HepG2 (cell line): ENCODE measurements at regions not wholly inside any gene's neighbourhood (a gene's known extent, or its start where the extent isn't known, plus 50 kb on each side); places are given as distances from the start of the nearest gene placed in this dataset.

Source experiments
- ATAC-seq: fragments of 200-7000 bp; cut with Tn5 transposase; 3 replicates; pipeline ENCODE4 v1.9.1; 2020; ENCODE audit warnings: mild to moderate bottlenecking, moderate library complexity
- BruUV-seq: library from RNA; stranded (reverse); fragments of 400-500 nt; replicated peaks from 2 replicates; lab custom pipeline; 2021; lab: Mats Ljungman, UMichigan
- CTCF ChIA-PET: fragments of 300-600 bp; formaldehyde crosslinking; extraction: SDS; loops from one replicate; lab custom pipeline; 2021; ENCODE audit warnings: low total read pairs, inconsistent platforms, low intra/inter-chr PET ratio; lab: Yijun Ruan, JAX
- POLR2A ChIA-PET: fragments of 350-600 bp; sonication (Branson Sonifier 250); formaldehyde crosslinking; loops from one replicate; lab custom pipeline; 2020; ENCODE audit warnings: antibody characterized with exemption, inconsistent platforms; lab: Yijun Ruan, JAX
- DNase-seq: peaks from one replicate; pipeline ENCODE4 v3.0.0-alpha.2; 2015; ENCODE audit warnings: low spot score
- FAIRE-seq: peaks from 3 replicates; lab custom pipeline; 2011; peaks lifted over from hg19 to GRCh38; lab: Jason Lieb, UNC
- H2AFZ ChIP-seq: one replicate; pipeline ENCODE4 v1.6.1; 2011; ENCODE audit warnings: low read length, inconsistent platforms
- H3K27ac ChIP-seq: fragments of 300-600 bp; 3 replicates; pipeline ENCODE4 v1.8.0; 2011; ENCODE audit warnings: mixed run types, mild to moderate bottlenecking, mixed read lengths, low read length, inconsistent platforms; ENCODE audit not compliant: insufficient read depth; ENCODE audit errors: extremely low read length
- H3K27me3 ChIP-seq, 2 experiments: fragments of 200-600 bp in 1 of 2; 2 replicates in 1 of 2; 3 replicates in 1 of 2; pipeline versions ENCODE4 v1.6.0 to v1.8.0; 2011; ENCODE audit warnings: low read length in 2 of 2, mild to moderate bottlenecking in 2 of 2, moderate library complexity in 2 of 2, inconsistent platforms in 1 of 2; ENCODE audit not compliant: insufficient read depth in 2 of 2, control insufficient read depth in 1 of 2
- H3K36me3 ChIP-seq, 2 experiments: fragments of 200-600 bp in 1 of 2; replicated peaks in 1 of 2; 2 replicates in 1 of 2; 3 replicates in 1 of 2; pipeline versions ENCODE4 v1.5.1 to v1.8.0; 2011; ENCODE audit warnings: low read length in 2 of 2, inconsistent platforms in 1 of 2; ENCODE audit not compliant: insufficient read depth in 2 of 2, control insufficient read depth in 1 of 2
- H3K4me1 ChIP-seq: 2 replicates; pipeline ENCODE4 v1.5.1; 2012; ENCODE audit warnings: low read length, inconsistent platforms; ENCODE audit not compliant: insufficient read depth
- H3K4me2 ChIP-seq: 2 replicates; pipeline ENCODE4 v1.6.0; 2011; ENCODE audit warnings: low read depth, low read length, inconsistent platforms
- H3K4me3 ChIP-seq, 3 experiments: fragments of 200-600 bp in 1 of 3; sonication (generic), shearing (Covaris generic) in 1 of 3; replicated peaks in 1 of 3; 2 replicates each; pipeline ENCODE4 v1.5.1; 2011 to 2016; ENCODE audit warnings: low read length in 3 of 3, inconsistent platforms in 2 of 3, low read depth in 2 of 3, mild to moderate bottlenecking in 2 of 3, control low read depth in 1 of 3, mixed read lengths in 1 of 3; ENCODE audit not compliant: insufficient read depth in 1 of 3
- H3K79me2 ChIP-seq: one replicate; pipeline ENCODE4 v1.6.1; 2011; ENCODE audit warnings: low read length, inconsistent platforms; ENCODE audit not compliant: insufficient read depth
- H3K9ac ChIP-seq: 2 replicates; pipeline ENCODE4 v1.6.0; 2011; ENCODE audit warnings: mild to moderate bottlenecking, low read depth, low read length, inconsistent platforms; ENCODE audit not compliant: insufficient read depth
- H3K9me3 ChIP-seq: 2 replicates; pipeline ENCODE4 v1.5.1; 2012; ENCODE audit warnings: mild to moderate bottlenecking, low read length
- H4K20me1 ChIP-seq: 2 replicates; pipeline ENCODE4 v1.6.0; 2011; ENCODE audit warnings: inconsistent platforms, mild to moderate bottlenecking, low read length, moderate library complexity; ENCODE audit not compliant: insufficient read depth
- CCAR2 ChIP-seq: fragments of 200-400 bp; formaldehyde crosslinking; optimal IDR thresholded peaks from 2 replicates; pipeline ENCODE3; 2018; ENCODE audit warnings: low read depth, mild to moderate bottlenecking, low read length, moderate library complexity
- FOXA3 ChIP-seq: IDR thresholded peaks from 2 replicates; pipeline ENCODE4 v1.6.1; 2016; ENCODE audit warnings: missing genetic modification reagents, missing compliant biosample characterization
- FOXM1 ChIP-seq: sonication (generic); formaldehyde crosslinking; IDR thresholded peaks from 2 replicates; pipeline ENCODE4 v1.5.0; 2020; ENCODE audit warnings: missing genetic modification reagents
- GLI4 ChIP-seq: sonication (generic); formaldehyde crosslinking; IDR thresholded peaks from 2 replicates; pipeline ENCODE4 v1.5.1; 2020; ENCODE audit warnings: missing genetic modification reagents, mild to moderate bottlenecking, moderate library complexity, borderline replicate concordance
- HMG20A ChIP-seq: IDR thresholded peaks from 2 replicates; pipeline ENCODE4 v1.6.1; 2016; ENCODE audit warnings: borderline replicate concordance
- MLLT10 ChIP-seq: sonication (generic); formaldehyde crosslinking; IDR thresholded peaks from 2 replicates; pipeline ENCODE4 v1.4.0; 2020; ENCODE audit warnings: missing genetic modification reagents
- ZBTB38 ChIP-seq: sonication (generic); formaldehyde crosslinking; IDR thresholded peaks from 2 replicates; pipeline ENCODE4 v1.5.1; 2020; ENCODE audit warnings: mild to moderate bottlenecking, missing genetic modification reagents
- ZMAT3 ChIP-seq: sonication (generic); formaldehyde crosslinking; conservative IDR thresholded peaks from 2 replicates; pipeline ENCODE4 v1.7.0; 2021; ENCODE audit warnings: missing genetic modification reagents
- ZNF331 ChIP-seq: sonication (generic); formaldehyde crosslinking; IDR thresholded peaks from 2 replicates; pipeline ENCODE4 v1.4.0; 2020; ENCODE audit warnings: missing genetic modification reagents
- ZNF383 ChIP-seq: sonication (generic); formaldehyde crosslinking; IDR thresholded peaks from 2 replicates; pipeline ENCODE4 v1.4.0; 2020; ENCODE audit warnings: missing genetic modification reagents, mild to moderate bottlenecking, borderline replicate concordance
- ZNF44 ChIP-seq: sonication (generic); formaldehyde crosslinking; IDR thresholded peaks from 2 replicates; pipeline ENCODE4 v1.5.1; 2020; ENCODE audit warnings: mild to moderate bottlenecking, missing genetic modification reagents
- ZNF556 ChIP-seq: sonication (generic); formaldehyde crosslinking; IDR thresholded peaks from 2 replicates; pipeline ENCODE4 v1.4.0; 2020; ENCODE audit warnings: mild to moderate bottlenecking, missing genetic modification reagents, borderline replicate concordance
- WGBS: methylation state at CpG from one replicate; pipeline ENCODE4 v1.1.6; 2017; ENCODE audit warnings: low lambda C conversion rate; 5-methylcytosine and 5-hydroxymethylcytosine counted together
- in situ Hi-C: cut with HindIII; loops from 2 replicates; pipeline ENCODE4 v1.10.0; 2017; ENCODE audit warnings: low pct_unique_long_range_greater_than_20kb; ENCODE audit not compliant: extremely low pct_ligation_motif_present
- intact Hi-C: fragments of 100-400 bp; cut with micrococcal nuclease; formaldehyde crosslinking; loops from one replicate; pipeline ENCODE4 v1.10.0; 2022; ENCODE audit not compliant: unreplicated experiment
- TF ChIP-seq, protein P1 (sequence below): sonication (generic); formaldehyde crosslinking; IDR thresholded peaks from 2 replicates; pipeline ENCODE4 v1.4.0; 2020; ENCODE audit warnings: missing genetic modification reagents
- TF ChIP-seq, protein P2 (sequence below): sonication (generic); formaldehyde crosslinking; IDR thresholded peaks from 2 replicates; pipeline ENCODE4 v1.4.0; 2020; ENCODE audit warnings: mild to moderate bottlenecking, missing genetic modification reagents
- TF ChIP-seq, protein P3 (sequence below): IDR thresholded peaks from 2 replicates; pipeline ENCODE4 v1.6.1; 2016
- TF ChIP-seq, protein P4 (sequence below): sonication (generic); formaldehyde crosslinking; IDR thresholded peaks from 2 replicates; pipeline ENCODE4 v1.4.0; 2020; ENCODE audit warnings: missing genetic modification reagents; ENCODE audit errors: not compliant biosample characterization
- TF ChIP-seq, protein P5 (sequence below): sonication (generic); formaldehyde crosslinking; IDR thresholded peaks from 2 replicates; pipeline ENCODE4 v1.8.1; 2023; ENCODE audit warnings: mild to moderate bottlenecking, inconsistent platforms, moderate library complexity, missing genetic modification reagents, borderline replicate concordance
- TF ChIP-seq, protein P6 (sequence below): sonication (generic); formaldehyde crosslinking; IDR thresholded peaks from 2 replicates; pipeline ENCODE4 v1.4.0; 2020; ENCODE audit warnings: mild to moderate bottlenecking, low read depth, missing genetic modification reagents
- TF ChIP-seq, protein P7 (sequence below): sonication (generic); formaldehyde crosslinking; IDR thresholded peaks from 2 replicates; pipeline ENCODE4 v1.8.0; 2022; ENCODE audit warnings: mild to moderate bottlenecking, missing genetic modification reagents, borderline replicate concordance

DNA sequence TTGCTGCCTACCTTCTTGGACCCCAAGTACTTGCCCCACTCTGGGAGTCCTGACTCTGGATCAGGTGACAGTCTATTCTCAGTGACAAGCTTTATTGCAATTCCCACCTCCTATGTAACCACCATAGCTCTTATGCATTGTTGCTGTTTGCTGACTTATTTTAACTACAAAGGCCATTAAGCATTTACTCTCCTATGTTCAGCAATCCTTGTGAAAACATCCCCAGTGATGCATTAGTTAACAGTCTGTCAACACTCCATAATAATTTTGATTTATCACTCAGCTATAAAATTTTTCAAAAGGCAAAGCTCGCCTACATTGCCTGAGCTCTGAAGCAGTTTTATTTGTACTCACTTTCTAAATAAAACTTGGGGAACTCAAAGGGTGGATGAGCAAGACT lies 871.8 kb upstream of the SORCS1 start:
- in situ Hi-C loops (no loop called here), intact Hi-C loops (no loop called here)
- Histone ChIP-seq H3K27me3 (no peaks in the 10 kb centered on the region), H3K36me3 (no peaks in the 10 kb centered on the region), H3K9ac (no peak overlapping the region), H2AFZ (no peak overlapping the region), H3K4me2 (no peak overlapping the region), H3K4me3 (no peak overlapping the region), H3K9me3 (peaks cover 83% of the 10 kb centered on the region), H3K79me2 (no peaks in the 10 kb centered on the region), H3K27ac (no peak overlapping the region), H3K4me1 (no peaks in the 10 kb centered on the region)
- DNase-seq (no peak), ATAC-seq (no peak), FAIRE-seq (no peak)
- no TSS peak for BruUV-seq
- ChIA-PET POLR2A (no interaction called here), CTCF (no interaction called here)
- 0% methylated on average over 1 of the region's 1 CpG for WGBS
- TF ChIP-seq ZNF383 (CRISPR knock-in tag) (no peak), HMG20A (CRISPR knock-in tag) (no peak), FOXA3 (CRISPR knock-in tag) (no peak), ZNF44 (CRISPR knock-in tag) (no peak), FOXM1 (CRISPR knock-in tag) (no peak), ZBTB38 (CRISPR knock-in tag) (no peak), MLLT10 (CRISPR knock-in tag) (no peak), ZNF331 (CRISPR knock-in tag) (no peak), ZNF556 (CRISPR knock-in tag) (no peak), CCAR2 (no peak), GLI4 (no peak), ZMAT3 (CRISPR knock-in tag) (no peak)
- TF ChIP-seq, protein P1, sequence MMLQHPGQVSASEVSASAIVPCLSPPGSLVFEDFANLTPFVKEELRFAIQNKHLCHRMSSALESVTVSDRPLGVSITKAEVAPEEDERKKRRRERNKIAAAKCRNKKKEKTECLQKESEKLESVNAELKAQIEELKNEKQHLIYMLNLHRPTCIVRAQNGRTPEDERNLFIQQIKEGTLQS, result no peak
- TF ChIP-seq, protein P2, sequence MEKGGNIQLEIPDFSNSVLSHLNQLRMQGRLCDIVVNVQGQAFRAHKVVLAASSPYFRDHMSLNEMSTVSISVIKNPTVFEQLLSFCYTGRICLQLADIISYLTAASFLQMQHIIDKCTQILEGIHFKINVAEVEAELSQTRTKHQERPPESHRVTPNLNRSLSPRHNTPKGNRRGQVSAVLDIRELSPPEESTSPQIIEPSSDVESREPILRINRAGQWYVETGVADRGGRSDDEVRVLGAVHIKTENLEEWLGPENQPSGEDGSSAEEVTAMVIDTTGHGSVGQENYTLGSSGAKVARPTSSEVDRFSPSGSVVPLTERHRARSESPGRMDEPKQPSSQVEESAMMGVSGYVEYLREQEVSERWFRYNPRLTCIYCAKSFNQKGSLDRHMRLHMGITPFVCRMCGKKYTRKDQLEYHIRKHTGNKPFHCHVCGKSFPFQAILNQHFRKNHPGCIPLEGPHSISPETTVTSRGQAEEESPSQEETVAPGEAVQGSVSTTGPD (CRISPR knock-in tag), result no peak
- TF ChIP-seq, protein P3, sequence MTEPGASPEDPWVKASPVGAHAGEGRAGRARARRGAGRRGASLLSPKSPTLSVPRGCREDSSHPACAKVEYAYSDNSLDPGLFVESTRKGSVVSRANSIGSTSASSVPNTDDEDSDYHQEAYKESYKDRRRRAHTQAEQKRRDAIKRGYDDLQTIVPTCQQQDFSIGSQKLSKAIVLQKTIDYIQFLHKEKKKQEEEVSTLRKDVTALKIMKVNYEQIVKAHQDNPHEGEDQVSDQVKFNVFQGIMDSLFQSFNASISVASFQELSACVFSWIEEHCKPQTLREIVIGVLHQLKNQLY (CRISPR knock-in tag), result no peak
- TF ChIP-seq, protein P4, sequence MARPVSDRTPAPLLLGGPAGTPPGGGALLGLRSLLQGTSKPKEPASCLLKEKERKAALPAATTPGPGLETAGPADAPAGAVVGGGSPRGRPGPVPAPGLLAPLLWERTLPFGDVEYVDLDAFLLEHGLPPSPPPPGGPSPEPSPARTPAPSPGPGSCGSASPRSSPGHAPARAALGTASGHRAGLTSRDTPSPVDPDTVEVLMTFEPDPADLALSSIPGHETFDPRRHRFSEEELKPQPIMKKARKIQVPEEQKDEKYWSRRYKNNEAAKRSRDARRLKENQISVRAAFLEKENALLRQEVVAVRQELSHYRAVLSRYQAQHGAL (CRISPR knock-in tag), result no peak
- TF ChIP-seq, protein P5, sequence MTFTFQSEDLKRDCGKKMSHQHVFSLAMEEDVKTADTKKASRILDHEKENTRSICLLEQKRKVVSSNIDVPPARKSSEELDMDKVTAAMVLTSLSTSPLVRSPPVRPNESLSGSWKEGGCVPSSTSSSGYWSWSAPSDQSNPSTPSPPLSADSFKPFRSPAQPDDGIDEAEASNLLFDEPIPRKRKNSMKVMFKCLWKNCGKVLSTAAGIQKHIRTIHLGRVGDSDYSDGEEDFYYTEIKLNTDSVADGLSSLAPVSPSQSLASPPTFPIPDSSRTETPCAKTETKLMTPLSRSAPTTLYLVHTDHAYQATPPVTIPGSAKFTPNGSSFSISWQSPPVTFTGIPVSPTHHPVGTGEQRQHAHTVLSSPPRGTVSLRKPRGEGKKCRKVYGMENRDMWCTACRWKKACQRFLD (CRISPR knock-in tag), result no peak
- TF ChIP-seq, protein P6, sequence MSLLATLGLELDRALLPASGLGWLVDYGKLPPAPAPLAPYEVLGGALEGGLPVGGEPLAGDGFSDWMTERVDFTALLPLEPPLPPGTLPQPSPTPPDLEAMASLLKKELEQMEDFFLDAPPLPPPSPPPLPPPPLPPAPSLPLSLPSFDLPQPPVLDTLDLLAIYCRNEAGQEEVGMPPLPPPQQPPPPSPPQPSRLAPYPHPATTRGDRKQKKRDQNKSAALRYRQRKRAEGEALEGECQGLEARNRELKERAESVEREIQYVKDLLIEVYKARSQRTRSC, result no peak
- TF ChIP-seq, protein P7, sequence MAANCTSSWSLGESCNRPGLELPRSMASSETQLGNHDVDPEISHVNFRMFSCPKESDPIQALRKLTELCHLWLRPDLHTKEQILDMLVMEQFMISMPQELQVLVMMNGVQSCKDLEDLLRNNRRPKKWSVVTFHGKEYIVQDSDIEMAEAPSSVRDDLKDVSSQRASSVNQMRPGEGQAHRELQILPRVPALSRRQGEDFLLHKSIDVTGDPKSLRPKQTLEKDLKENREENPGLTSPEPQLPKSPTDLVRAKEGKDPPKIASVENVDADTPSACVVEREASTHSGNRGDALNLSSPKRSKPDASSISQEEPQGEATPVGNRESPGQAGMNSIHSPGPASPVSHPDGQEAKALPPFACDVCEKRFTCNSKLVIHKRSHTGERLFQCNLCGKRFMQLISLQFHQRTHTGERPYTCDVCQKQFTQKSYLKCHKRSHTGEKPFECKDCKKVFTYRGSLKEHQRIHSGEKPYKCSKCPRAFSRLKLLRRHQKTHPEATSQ (CRISPR knock-in tag), result no peak
- TF ChIP-seq, all 625 proteins: peak for 0
- H4K20me1 ChIP-seq, result no peaks in the 10 kb centered on the region
